GM18505 (cell line): ENCODE measurements at regions not wholly inside any gene's neighbourhood (a gene's known extent, or its start where the extent isn't known, plus 50 kb on each side); places are given as distances from the start of the nearest gene placed in this dataset.

Source experiments
- ATAC-seq: cut with Tn5 transposase; IDR thresholded peaks from one replicate; pipeline ENCODE4 v1.9.1; 2021; ENCODE audit not compliant: unreplicated experiment
- POLR2A ChIP-seq: IDR thresholded peaks from 4 replicates; pipeline ENCODE4 v1.6.1; 2011; ENCODE audit warnings: borderline replicate concordance; ENCODE audit not compliant: insufficient read depth, insufficient read length; ENCODE audit errors: extremely low read depth

DNA sequence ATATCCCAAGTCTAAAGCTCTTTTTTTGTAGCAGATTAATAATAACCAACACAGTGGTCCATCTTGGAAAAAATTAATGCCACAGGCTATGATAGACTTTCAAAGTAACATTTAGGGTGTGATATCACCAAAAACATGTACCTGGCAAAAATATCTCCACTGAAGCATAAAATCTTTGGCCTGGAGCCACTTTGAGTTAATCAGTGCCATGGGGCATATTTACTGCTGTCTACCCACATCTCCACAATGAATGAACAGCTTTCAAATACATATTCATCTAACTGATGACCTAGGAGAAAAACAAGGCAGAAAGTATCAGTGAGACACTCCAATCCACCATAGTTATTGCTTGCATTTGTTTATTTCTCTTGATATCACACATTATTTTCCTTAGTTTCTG, 296.0 kb upstream of the MDFIC2 start:
- ATAC-seq = no peak
- no peak for TF ChIP-seq POLR2A

DNA sequence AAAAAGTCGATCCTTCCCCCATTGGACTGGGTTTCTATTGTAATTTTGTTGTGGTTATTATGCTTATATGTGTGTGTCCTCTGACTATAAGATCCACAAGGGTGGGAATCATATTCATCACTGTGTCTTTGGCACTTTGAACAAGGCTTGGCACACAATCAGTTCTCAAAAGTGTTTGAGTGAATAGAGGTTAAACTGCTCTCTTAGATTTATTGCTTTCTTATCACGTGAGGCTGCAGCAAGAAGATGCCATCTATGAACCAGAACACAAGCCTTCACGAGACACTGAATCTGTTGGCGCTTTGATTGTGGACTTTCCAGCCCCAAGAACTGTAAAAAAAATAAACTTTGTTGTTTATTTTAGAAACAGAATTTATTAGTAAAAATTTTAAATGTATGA, 295.0 kb upstream of the MDFIC2 start:
- ATAC-seq = no peak
- TF ChIP-seq POLR2A = no peak

DNA sequence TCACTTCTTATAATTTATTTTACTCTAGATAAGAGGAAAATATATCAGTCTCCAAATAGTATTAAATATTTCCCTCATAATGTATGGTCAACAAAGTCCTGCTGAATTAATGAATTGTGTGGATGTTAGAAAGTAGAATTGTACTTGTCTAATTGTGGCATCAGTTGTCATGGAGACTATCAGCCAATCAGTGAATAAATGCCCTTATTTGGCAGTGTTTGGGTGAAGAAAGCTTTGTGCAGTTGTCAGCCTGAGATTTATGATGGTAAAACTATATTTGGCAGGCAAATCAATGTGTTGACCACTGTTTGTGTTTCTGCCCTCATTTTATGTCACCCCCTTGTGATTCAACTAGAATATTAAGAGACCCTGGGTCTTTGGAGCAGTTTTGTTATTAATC, 293.6 kb upstream of the MDFIC2 start:
- no peak for TF ChIP-seq POLR2A
- ATAC-seq = no peak

DNA sequence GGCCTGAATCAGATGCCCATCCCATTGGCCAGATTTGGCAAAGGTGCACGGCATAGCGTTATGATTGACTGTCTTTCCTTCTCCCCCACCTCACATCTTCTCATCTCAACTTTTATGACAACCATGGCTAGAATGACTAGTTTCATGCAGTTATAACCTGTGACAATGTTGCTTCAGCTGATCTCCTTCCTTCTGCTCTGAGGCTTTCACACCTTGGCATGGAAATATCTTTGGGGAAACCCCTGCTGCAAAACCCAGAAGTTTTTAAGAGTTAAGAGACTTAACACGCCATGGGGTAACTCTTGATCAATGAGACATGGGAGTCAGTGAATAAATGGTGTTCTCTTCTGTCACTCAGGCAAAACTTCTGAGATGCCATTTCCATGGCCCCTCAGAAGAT, 290.7 kb upstream of the MDFIC2 start:
- no peak for ATAC-seq
- no peak for TF ChIP-seq POLR2A

DNA sequence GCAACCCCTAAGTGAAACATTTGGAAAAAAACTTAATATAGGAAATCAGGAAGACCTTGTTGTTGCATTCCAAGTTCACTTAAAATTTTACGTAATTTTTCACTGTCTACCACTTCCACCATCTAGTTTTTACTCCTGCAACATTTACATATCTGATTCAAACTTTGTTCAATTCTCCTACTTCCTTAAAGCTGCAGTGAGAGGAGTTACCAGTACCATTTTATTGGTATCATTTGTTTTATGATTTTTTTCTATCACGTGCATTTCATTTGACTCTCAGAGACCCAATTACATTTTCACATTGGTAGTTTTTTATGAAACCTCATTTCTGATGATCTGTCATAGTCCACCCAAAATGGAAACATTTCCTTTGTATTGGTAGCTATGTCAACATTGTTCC, 284.9 kb upstream of the MDFIC2 start:
- no peak for TF ChIP-seq POLR2A
- no peak for ATAC-seq

DNA sequence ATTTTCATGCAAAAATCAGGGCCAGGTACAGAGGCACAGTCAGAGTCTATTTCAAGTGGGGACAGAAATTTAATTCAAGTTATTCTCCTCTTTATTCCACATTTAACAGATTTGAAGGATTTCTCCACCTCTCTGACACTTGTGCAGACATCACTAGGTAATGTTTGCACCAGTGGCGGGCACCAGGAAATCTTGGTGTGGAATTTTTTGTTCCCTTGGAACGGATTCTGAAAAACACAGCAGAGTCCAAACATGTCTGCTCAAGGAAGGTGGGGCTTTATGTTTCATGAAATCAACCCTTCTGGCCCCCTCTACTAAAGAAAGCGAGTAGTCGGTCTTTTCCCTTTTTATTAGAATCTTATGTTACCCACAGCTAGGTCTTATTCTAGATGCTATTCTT, 271.2 kb upstream of the MDFIC2 start:
- TF ChIP-seq POLR2A = no peak
- ATAC-seq = no peak

DNA sequence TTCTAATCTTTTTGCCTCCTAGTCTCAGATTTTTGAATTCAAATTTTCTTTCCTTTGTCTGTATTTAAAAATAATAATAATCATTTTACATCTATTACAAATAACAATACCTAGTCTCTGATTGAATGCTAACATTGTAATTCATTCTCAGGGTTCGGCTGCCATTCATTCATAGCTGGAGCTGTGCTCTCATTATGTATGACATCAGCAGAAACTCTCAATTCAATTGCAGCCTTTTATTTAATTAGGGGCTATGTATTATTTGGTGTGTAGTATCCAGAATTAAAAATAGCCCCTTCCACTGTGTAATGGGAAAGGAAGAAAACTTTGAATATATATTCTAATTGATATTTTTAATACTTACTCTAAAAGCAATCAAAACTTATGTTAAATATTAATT, 270.4 kb upstream of the MDFIC2 start:
- TF ChIP-seq POLR2A = no peak
- no peak for ATAC-seq

DNA sequence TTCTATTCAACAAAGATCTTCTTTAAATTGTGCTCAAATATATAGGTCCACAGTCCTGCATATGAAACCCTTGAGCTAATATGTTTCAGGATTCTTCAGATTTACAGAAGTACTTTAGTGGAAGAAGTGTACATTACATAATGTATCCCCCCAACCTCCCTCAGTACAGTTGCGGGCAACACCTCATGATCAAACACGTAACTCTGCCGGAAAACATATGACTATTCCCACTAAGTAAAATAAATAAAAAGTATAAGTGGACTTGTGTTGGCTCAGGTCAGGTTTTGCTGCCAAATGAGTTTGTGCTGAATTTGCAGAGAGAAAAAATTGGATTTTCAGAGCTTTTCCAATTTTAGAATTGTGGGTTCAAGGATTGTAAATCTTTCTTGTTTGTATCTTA, 267.6 kb upstream of the MDFIC2 start:
- ATAC-seq = no peak

DNA sequence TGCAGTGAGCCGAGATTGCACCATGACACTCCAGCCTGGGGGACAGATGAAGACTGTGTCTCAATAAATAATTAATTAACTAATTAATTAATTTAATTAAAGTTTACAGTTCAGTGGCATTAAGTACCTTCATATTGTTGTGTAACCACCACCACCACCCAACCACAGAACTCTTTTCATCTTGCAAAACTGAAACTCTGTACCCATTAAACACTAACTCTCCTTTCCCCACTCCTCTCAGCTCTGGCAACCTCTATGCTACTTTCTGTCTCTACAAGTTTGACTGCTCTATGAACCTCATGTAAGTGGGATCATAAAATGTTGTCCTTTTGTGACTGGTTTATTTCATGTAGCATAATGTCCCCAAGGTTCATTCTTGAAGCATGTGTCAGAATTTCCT, 259.3 kb upstream of the MDFIC2 start:
- TF ChIP-seq POLR2A = no peak
- ATAC-seq = no peak

More for the DNA sequence above, 267.6 kb upstream of the MDFIC2 start:
- no peak for TF ChIP-seq POLR2A

DNA sequence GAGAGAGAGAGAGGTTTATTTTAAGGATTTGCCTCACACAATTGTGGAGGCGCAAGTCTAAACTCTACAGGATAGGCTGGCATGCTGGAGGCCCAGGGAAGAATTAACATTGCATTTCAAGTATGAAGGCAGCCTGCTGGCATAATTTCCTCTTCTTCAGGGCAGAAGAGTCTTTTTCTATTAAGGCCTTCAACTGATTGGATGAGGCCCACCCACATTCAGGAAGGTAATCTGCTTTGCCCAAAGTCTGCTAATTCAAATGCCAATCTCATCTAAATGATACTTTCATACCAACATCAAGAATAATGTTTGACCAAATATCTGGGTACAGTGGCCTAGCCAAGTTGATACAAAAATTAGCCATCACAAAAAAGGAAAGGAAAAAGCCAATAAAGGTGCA, 258.1 kb upstream of the MDFIC2 start:
- TF ChIP-seq POLR2A = no peak
- ATAC-seq = no peak

DNA sequence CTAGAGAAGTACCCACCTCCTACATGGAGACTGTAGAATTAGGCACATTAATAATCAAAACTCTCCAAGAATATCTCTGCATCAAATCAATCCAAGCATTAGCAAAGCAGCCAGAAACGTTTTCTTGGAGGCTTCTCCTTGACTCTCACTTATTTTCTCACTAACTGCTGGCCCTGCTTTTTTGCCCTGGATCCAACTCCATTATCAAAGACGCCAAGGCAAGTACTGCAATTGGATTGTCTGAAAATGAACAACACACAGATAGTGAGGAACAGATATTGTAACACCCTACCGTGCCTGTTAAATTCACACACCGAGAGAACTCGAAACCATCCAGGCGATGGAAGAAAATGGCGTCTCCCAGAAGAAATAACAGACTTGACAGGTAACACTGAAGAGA, 256.2 kb upstream of the MDFIC2 start:
- TF ChIP-seq POLR2A = no peak
- ATAC-seq = no peak

DNA sequence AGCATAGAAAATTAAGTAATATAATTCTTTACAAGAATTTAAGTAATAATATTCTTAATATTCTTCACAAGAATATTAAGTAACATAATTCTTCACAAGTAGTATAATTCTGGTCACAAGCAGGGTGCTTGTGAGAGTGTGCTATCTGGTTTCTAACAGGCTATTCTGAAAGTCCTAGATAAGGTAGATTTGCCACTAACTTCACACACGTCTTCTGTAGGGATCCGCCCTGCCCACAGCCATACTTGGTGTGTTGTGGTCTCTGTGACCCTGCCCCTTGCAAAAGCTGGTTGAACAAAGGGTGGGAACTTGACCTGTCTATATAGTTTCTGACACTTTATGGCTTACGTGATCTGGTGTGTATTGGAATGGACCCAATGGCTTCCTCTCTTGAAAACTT, 253.4 kb upstream of the MDFIC2 start:
- no peak for TF ChIP-seq POLR2A
- no peak for ATAC-seq

DNA sequence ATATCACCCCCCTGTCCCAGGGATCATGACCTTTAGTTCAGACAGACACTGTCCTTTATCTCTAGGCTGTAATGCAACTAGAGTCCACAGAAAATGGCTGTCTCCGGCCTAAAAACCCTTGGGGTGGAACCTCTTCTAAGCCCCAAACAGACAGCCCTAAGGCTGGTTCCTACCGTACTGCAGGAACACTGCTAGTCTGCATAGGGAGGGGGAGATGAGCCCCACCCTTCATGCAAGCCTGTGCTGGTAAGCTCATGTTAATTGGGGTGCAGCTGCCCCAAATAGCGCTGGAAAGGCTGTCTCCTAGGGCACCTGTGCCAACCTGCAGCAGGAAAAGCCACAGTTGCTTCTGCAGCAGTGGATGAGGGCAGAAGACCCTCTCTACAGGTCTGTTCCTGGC, 252.1 kb upstream of the MDFIC2 start:
- no peak for TF ChIP-seq POLR2A

DNA sequence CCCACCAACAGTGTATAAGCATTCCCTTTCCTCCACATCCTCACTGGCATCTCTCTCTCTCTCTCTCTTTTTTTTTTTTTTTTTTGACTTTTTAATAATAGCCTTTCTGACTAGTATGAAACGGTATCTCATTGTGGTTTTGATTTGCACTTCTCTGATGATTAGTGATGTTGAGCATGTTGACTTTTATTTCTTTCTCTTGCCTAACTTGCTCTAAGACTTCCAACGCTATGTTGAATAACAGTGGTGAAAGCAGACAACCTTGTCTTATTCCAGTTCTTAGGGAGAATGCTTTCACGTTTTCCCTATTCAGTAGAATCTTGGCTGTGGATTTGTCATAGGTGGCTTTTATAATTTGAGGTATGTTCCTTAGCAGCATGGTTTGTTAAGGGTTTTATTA, 249.4 kb upstream of the MDFIC2 start:
- TF ChIP-seq POLR2A = no peak
- no peak for ATAC-seq

More for the DNA sequence above, 252.1 kb upstream of the MDFIC2 start:
- no peak for ATAC-seq

DNA sequence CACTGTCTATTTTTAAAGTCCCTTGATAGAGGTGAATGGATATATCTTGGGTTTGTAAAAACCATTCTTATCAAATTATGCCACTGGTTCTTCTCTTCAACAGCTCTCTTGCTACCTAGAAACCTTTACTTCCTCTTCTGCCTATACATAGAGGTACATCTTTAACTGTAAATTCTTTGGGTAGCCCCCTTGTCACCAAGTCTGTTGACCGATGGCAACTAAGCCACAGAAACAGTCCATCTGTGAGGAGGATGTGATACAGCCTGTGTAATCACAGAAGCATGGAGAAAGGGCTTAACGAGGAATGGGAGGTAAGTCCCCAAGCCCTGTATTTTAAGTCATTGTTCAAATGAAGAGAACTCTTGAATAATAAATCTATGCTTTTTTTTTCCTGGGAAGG, 246.5 kb upstream of the MDFIC2 start:
- no peak for TF ChIP-seq POLR2A

More for the DNA sequence above, 246.5 kb upstream of the MDFIC2 start:
- no peak for ATAC-seq
